Suprapubic skin (tissue), 4 donors: ENCODE measurements at regions not wholly inside any gene's neighbourhood (a gene's known extent, or its start where the extent isn't known, plus 50 kb on each side); places are given as distances from the start of the nearest gene placed in this dataset.

ENCODE experiments used
- DNase-seq, 2 donors: peaks; one replicate each; pipeline ENCODE4 v3.0.0-alpha.2; 2019; ENCODE audit warnings: low spot score in 2 of 2
- H3K27ac ChIP-seq: fragments of 200-600 bp; sonication (generic); one replicate; pipeline ENCODE4 v1.5.1; 2019
- H3K27me3 ChIP-seq: fragments of 200-600 bp; sonication (generic); one replicate; pipeline ENCODE4 v1.5.1; 2019
- H3K36me3 ChIP-seq: fragments of 200-600 bp; sonication (generic); one replicate; pipeline ENCODE4 v1.5.1; 2019
- H3K4me1 ChIP-seq: fragments of 200-600 bp; sonication (generic); one replicate; pipeline ENCODE4 v1.5.1; 2019
- H3K4me3 ChIP-seq: fragments of 200-600 bp; sonication (generic); one replicate; pipeline ENCODE4 v1.5.1; 2019; ENCODE audit warnings: mild to moderate bottlenecking
- H3K9me3 ChIP-seq: fragments of 200-600 bp; sonication (generic); one replicate; pipeline ENCODE4 v1.5.1; 2019
- EP300 ChIP-seq: sonication (generic); formaldehyde crosslinking; IDR thresholded peaks from one replicate; pipeline ENCODE4 v1.6.1; 2017; ENCODE audit warnings: antibody characterized with exemption
- POLR2A ChIP-seq, 2 donors: fragments of 450-650 bp; IDR thresholded peaks; one replicate each; pipeline ENCODE4 v1.6.1; 2017; ENCODE audit warnings: antibody characterized with exemption in 2 of 2, mild to moderate bottlenecking in 2 of 2, moderate library complexity in 2 of 2
- POLR2AphosphoS5 ChIP-seq, 3 donors: sonication (generic); formaldehyde crosslinking; IDR thresholded peaks; one replicate each; pipeline ENCODE4 v1.6.1; 2017; ENCODE audit warnings: antibody characterized with exemption in 3 of 3
- WGBS: methylation state at CpG from one replicate; pipeline ENCODE4 v1.1.5; 2018; 5-methylcytosine and 5-hydroxymethylcytosine counted together
- TF ChIP-seq, protein P1 (sequence below), 2 donors: fragments of 200-600 bp in 1 of 2; fragments of 450-650 bp in 1 of 2; sonication (generic) in 1 of 2; IDR thresholded peaks; one replicate each; pipeline ENCODE4 v1.5.1; 2016 to 2019; ENCODE audit warnings: antibody characterized with exemption in 2 of 2, mild to moderate bottlenecking in 1 of 2, moderate library complexity in 1 of 2

DNA sequence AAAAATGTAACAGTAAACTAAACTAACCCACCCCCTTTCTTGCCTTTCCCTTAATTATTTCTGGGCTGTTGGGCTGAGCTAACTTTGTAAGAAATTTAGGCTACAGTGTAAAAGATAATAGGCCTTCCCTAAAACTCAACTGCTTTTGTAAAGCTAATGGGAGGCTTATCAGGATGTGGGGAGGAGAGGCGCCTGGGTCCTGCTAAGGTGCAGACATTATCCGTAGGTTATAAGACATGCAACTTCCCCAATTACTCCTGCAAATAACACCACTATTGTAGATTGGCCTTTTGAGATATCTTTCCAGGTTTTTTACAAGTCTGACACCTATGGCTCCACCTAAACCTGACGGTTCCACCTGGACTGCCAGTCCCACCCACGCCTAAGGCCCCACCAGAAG, 88.3 kb downstream of the NPAP1 start:
- Histone ChIP-seq H3K36me3 (no peaks in the 10 kb centered on the region), H3K27me3 (no peaks in the 10 kb centered on the region), H3K4me3 (no peak overlapping the region), H3K27ac (no peak overlapping the region), H3K4me1 (no peaks in the 10 kb centered on the region), H3K9me3 (no peaks in the 10 kb centered on the region)
- 71% methylated on average over 4 of the region's 4 CpGs for WGBS
- TF ChIP-seq, protein P1, sequence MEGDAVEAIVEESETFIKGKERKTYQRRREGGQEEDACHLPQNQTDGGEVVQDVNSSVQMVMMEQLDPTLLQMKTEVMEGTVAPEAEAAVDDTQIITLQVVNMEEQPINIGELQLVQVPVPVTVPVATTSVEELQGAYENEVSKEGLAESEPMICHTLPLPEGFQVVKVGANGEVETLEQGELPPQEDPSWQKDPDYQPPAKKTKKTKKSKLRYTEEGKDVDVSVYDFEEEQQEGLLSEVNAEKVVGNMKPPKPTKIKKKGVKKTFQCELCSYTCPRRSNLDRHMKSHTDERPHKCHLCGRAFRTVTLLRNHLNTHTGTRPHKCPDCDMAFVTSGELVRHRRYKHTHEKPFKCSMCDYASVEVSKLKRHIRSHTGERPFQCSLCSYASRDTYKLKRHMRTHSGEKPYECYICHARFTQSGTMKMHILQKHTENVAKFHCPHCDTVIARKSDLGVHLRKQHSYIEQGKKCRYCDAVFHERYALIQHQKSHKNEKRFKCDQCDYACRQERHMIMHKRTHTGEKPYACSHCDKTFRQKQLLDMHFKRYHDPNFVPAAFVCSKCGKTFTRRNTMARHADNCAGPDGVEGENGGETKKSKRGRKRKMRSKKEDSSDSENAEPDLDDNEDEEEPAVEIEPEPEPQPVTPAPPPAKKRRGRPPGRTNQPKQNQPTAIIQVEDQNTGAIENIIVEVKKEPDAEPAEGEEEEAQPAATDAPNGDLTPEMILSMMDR (IDR thresholded peaks at IDR 0.05) = no peak
- TF ChIP-seq POLR2AphosphoS5 (IDR thresholded peaks at IDR 0.05) (no peak), POLR2A (IDR thresholded peaks at IDR 0.05) (no peak), EP300 (no peak)
- no peak for DNase-seq

DNA sequence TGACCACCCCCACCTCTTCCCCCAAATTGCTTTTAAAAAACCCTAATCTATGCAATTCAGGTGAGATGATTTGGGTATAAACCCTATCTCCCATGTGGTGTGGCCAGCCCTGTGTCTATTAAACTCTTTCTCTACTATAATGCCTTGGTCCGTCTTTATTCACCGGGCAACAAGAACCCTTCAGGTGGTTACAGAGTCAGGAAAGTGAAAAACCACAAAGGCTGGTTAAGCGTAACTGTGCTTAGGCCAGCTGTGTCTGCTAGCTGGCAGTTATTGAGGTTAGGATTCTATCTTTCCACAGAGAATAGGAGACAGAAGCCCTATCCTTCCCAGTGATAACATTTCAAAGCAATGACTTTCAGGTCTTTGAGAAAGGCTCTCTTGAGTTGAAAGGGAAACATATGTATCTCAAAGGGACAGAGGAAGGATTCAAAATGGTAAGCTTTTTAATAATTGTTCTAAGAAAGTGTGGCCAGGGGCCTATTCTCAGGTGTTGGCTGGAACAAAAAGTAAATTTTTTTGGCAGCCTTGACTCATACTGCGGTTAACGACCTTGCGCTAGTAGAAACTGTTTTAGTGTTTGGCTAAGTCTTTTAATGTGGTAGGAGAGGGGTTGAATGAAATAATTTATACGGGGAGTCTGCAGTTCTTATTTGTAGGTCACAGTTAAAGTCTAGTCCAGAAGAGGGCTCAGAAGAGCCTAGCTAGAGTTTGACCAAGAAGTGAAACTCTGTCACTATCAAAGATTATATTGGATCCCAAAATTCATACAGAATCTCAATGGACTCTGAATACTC, 89.0 kb downstream of the NPAP1 start:
- H3K27ac ChIP-seq = no peak overlapping the region
- no peaks in the 10 kb centered on the region for H3K9me3 ChIP-seq
- TF ChIP-seq POLR2AphosphoS5 (IDR thresholded peaks at IDR 0.05) = no peak
- TF ChIP-seq, protein P1 (IDR thresholded peaks at IDR 0.05) = no peak
- no peak for TF ChIP-seq EP300
- TF ChIP-seq POLR2A (IDR thresholded peaks at IDR 0.05) = no peak
- H3K27me3 ChIP-seq = peaks cover 2% of the 10 kb centered on the region
- 92% methylated on average over 7 of the region's 7 CpGs for WGBS
- H3K36me3 ChIP-seq = no peaks in the 10 kb centered on the region
- no peaks in the 10 kb centered on the region for H3K4me1 ChIP-seq
- H3K4me3 ChIP-seq = no peak overlapping the region
- DNase-seq = no peak

DNA sequence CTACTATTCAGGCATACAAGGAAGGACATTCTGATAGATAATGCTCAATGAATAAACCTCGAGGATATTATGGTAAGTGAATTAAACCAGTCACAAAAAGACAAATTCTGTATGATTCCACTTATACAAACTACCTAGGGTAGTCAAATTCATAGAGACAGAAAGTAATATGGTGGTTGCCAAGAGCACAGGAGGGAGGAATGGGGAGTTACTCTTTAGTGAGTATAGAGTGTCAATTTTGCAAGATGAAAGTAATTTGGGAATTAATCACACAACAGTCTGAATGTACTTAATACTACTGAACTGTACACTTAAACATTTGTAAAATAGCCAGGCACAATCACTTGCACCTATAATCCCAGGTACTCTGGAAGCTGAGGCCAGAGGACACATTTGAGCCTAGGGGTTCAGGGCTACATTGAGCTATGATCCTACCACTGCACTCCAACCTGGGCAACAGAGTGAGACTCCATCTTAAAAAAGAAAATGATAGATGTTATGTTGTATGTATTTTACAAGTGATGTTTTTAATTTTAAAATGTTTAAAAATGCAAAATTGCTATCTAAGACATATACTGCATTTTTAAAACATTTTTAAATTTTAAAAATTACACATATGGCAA, 91.0 kb downstream of the NPAP1 start:
- peaks cover 4% of the 10 kb centered on the region for H3K27me3 ChIP-seq
- DNase-seq = no peak
- TF ChIP-seq POLR2A (IDR thresholded peaks at IDR 0.05) (no peak), POLR2AphosphoS5 (IDR thresholded peaks at IDR 0.05) (no peak), EP300 (no peak)
- TF ChIP-seq, protein P1 (IDR thresholded peaks at IDR 0.05) = no peak
- no peaks in the 10 kb centered on the region for H3K4me1 ChIP-seq
- H3K4me3 ChIP-seq = no peak overlapping the region
- H3K9me3 ChIP-seq = no peaks in the 10 kb centered on the region
- 61% methylated on average over 1 of the region's 1 CpG for WGBS
- H3K27ac ChIP-seq = no peak overlapping the region
- no peaks in the 10 kb centered on the region for H3K36me3 ChIP-seq

DNA sequence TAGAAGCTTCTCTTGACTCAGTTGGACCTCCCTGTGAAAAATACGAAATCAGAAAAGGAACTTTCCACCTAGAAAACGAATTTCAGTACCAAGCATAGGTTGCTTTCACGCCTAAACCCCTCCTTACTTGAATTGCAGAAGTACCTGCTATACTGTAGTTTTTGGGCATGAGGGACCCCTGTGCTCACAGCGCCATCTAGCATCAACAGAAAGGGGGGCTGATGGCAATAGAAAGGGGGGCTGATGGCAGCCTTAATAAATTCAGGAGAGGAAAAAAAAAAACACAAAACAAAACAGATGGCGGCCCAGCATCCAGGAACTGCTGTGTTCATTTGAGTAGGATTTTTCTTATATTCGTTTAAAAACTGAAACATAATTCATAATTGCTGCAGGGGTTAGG, 96.7 kb downstream of the NPAP1 start:
- no peak for DNase-seq
- no peaks in the 10 kb centered on the region for H3K36me3 ChIP-seq
- H3K4me3 ChIP-seq = peak overlapping the region; percentile 43
- H3K9me3 ChIP-seq = peaks cover 4% of the 10 kb centered on the region
- H3K27ac ChIP-seq = no peak overlapping the region
- no peaks in the 10 kb centered on the region for H3K4me1 ChIP-seq
- WGBS = 27% methylated on average over 6 of the region's 6 CpGs
- H3K27me3 ChIP-seq = peaks cover 4% of the 10 kb centered on the region
- TF ChIP-seq POLR2AphosphoS5 (IDR thresholded peaks at IDR 0.05) = no peak
- no peak for TF ChIP-seq POLR2A (IDR thresholded peaks at IDR 0.05)
- TF ChIP-seq, protein P1 (IDR thresholded peaks at IDR 0.05) = no peak
- no peak for TF ChIP-seq EP300

DNA sequence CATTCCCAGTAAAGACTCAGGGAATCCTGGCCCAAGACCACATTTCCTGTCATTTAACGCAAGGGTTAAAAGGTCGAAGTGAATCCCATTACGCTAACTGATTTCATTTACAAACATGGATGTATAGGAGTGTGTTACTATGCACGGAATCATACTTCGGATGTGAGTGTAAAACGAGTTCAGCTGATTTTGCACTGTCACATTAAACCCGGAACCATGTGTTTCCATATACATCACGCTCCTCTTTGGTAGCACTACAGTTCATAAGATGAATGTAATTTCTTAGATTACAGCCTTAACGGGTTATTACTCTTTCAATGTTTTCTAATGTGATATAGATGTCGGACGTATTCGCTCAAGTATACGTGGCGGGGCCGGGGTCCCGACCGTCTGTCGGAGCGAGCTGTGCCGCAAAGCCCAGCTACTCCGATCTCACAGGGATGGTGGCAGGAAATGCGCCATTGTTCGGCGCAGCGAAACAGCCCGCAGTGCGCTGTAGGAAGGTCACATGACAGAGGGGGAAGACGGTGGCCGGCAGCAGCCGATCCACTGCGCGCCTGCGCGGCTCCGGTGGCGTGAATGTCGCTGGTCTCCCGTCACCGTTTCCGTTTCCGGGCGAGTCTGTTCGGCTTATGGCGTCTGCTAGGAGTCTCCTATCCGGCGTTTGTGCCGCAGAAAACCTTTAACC, 97.3 kb downstream of the NPAP1 start:
- Histone ChIP-seq H3K27ac (no peak overlapping the region), H3K4me1 (no peaks in the 10 kb centered on the region), H3K4me3 (peak overlapping the region; percentile 43), H3K9me3 (peaks cover 4% of the 10 kb centered on the region), H3K36me3 (no peaks in the 10 kb centered on the region), H3K27me3 (peaks cover 4% of the 10 kb centered on the region)
- peak in 1 of 2 donors; percentile 62 for DNase-seq
- TF ChIP-seq, protein P1 (IDR thresholded peaks at IDR 0.05) = no peak
- no peak for TF ChIP-seq EP300
- TF ChIP-seq POLR2A (IDR thresholded peaks at IDR 0.05) = no peak
- 36% methylated on average over 42 of the region's 47 CpGs for WGBS
